Neutrophil (primary cell): ENCODE measurements at regions not wholly inside any gene's neighbourhood (a gene's known extent, or its start where the extent isn't known, plus 50 kb on each side); places are given as distances from the start of the nearest gene placed in this dataset.

Experiments used
- H3K27ac ChIP-seq: fragments of 200-600 bp; sonication (generic); 2 replicates; pipeline ENCODE4 v1.5.1; 2016; ENCODE audit warnings: mild to moderate bottlenecking, moderate library complexity
- H3K27me3 ChIP-seq: fragments of 200-600 bp; sonication (generic); 2 replicates; pipeline ENCODE4 v1.6.0; 2016; ENCODE audit warnings: mild to moderate bottlenecking
- H3K36me3 ChIP-seq: fragments of 200-600 bp; sonication (generic); 2 replicates; pipeline ENCODE4 v1.5.1; 2017
- H3K4me1 ChIP-seq, 2 experiments: fragments of 200-600 bp in 1 of 2; sonication (generic) in 1 of 2; 1 replicate in 1 of 2; 2 replicates in 1 of 2; pipeline versions ENCODE4 v1.5.1 to v1.6.1; 2013 to 2016; ENCODE audit warnings: low read depth in 1 of 2, low read length in 1 of 2, mild to moderate bottlenecking in 1 of 2, moderate library complexity in 1 of 2; ENCODE audit not compliant: control insufficient read depth in 1 of 2, insufficient read depth in 1 of 2
- H3K4me3 ChIP-seq, 2 experiments: fragments of 200-600 bp in 1 of 2; sonication (generic) in 1 of 2; 1 replicate in 1 of 2; 2 replicates in 1 of 2; pipeline ENCODE4 v1.5.1; 2013 to 2016; ENCODE audit warnings: low read depth in 1 of 2, low read length in 1 of 2, mild to moderate bottlenecking in 1 of 2, moderate library complexity in 1 of 2
- H3K9me3 ChIP-seq: fragments of 200-600 bp; sonication (generic); 2 replicates; pipeline ENCODE4 v1.5.1; 2016
- CTCF ChIP-seq: fragments of 200-600 bp; sonication (generic); IDR thresholded peaks from 2 replicates; pipeline ENCODE4 v1.5.1; 2016; ENCODE audit warnings: antibody characterized with exemption

- H3K4me1 ChIP-seq = no peaks in the 10 kb centered on the region
- no peaks in the 10 kb centered on the region for H3K36me3 ChIP-seq
- H3K4me3 ChIP-seq = no peak overlapping the region
- H3K27me3 ChIP-seq = peaks cover 7% of the 10 kb centered on the region
- H3K27ac ChIP-seq = no peak overlapping the region
- no peaks in the 10 kb centered on the region for H3K9me3 ChIP-seq
- TF ChIP-seq CTCF = no peak
These were observed 139.7 kb upstream of the ROPN1 start for GRCh38 chr3:124131580-124131979.

- H3K9me3 ChIP-seq = no peaks in the 10 kb centered on the region
- H3K4me1 ChIP-seq = no peaks in the 10 kb centered on the region
- no peak overlapping the region for H3K27ac ChIP-seq
- TF ChIP-seq CTCF = no peak
- H3K36me3 ChIP-seq = no peaks in the 10 kb centered on the region
- H3K4me3 ChIP-seq = no peak overlapping the region
- H3K27me3 ChIP-seq = peaks cover 4% of the 10 kb centered on the region
These were observed 140.9 kb upstream of the ROPN1 start for GRCh38 chr3:124132813-124133212.

GRCh38 chr3:124133366-124133940, 141.5 kb upstream of the ROPN1 start:
- Histone ChIP-seq H3K4me3 (no peak overlapping the region), H3K36me3 (no peaks in the 10 kb centered on the region), H3K27me3 (peaks cover 4% of the 10 kb centered on the region), H3K9me3 (no peaks in the 10 kb centered on the region), H3K27ac (no peak overlapping the region), H3K4me1 (no peaks in the 10 kb centered on the region)
- no peak for TF ChIP-seq CTCF

GRCh38 chr3:124137216-124137615, 145.3 kb upstream of the ROPN1 start:
- no peak overlapping the region for H3K27ac ChIP-seq
- H3K36me3 ChIP-seq = no peaks in the 10 kb centered on the region
- H3K27me3 ChIP-seq = no peaks in the 10 kb centered on the region
- no peak for TF ChIP-seq CTCF
- H3K4me3 ChIP-seq = no peak overlapping the region
- no peaks in the 10 kb centered on the region for H3K9me3 ChIP-seq
- no peaks in the 10 kb centered on the region for H3K4me1 ChIP-seq

- Histone ChIP-seq H3K27me3 (no peaks in the 10 kb centered on the region), H3K27ac (no peak overlapping the region), H3K4me3 (no peak overlapping the region), H3K4me1 (no peaks in the 10 kb centered on the region), H3K36me3 (no peaks in the 10 kb centered on the region), H3K9me3 (no peaks in the 10 kb centered on the region)
- no peak for TF ChIP-seq CTCF
These were observed 146.2 kb upstream of the ROPN1 start for GRCh38 chr3:124138148-124138547.

- H3K9me3 ChIP-seq = no peaks in the 10 kb centered on the region
- no peaks in the 10 kb centered on the region for H3K4me1 ChIP-seq
- H3K36me3 ChIP-seq = no peaks in the 10 kb centered on the region
- TF ChIP-seq CTCF = no peak
- no peaks in the 10 kb centered on the region for H3K27me3 ChIP-seq
- no peak overlapping the region for H3K4me3 ChIP-seq
- H3K27ac ChIP-seq = no peak overlapping the region
These were observed 148.8 kb upstream of the ROPN1 start for GRCh38 chr3:124140746-124141145.
